HCT116 (cell line): ENCODE measurements at regions not wholly inside any gene's neighbourhood (a gene's known extent, or its start where the extent isn't known, plus 50 kb on each side); places are given as distances from the start of the nearest gene placed in this dataset.

Experiments used
- ATAC-seq: fragments of 200-7000 bp; cut with Tn5 transposase; 2 replicates; pipeline ENCODE4 v1.9.1; 2020; ENCODE audit warnings: mild to moderate bottlenecking, moderate library complexity
- BruUV-seq: library from RNA; stranded (reverse); fragments of 400-500 nt; replicated peaks from 2 replicates; lab custom pipeline; 2021; lab: Mats Ljungman, UMichigan
- CTCF ChIA-PET: fragments of 300-600 bp; sonication (Branson Sonifier 250); formaldehyde crosslinking; loops from one replicate; lab custom pipeline; 2021; ENCODE audit warnings: antibody characterized with exemption; lab: Charles Lee
- POLR2A ChIA-PET: fragments of 300-600, 350-600 bp; sonication (Branson Sonifier 250); formaldehyde crosslinking; loops from one replicate; lab custom pipeline; 2021; ENCODE audit warnings: antibody characterized with exemption; lab: Charles Lee
- RAD21 ChIA-PET, 2 experiments: fragments of 300-600 bp; sonication (Branson Sonifier 250); formaldehyde crosslinking; loops; one replicate each; lab custom pipeline; 2023; ENCODE audit warnings: low total read pairs in 2 of 2; ENCODE audit not compliant: uncharacterized antibody in 2 of 2, unreplicated experiment in 2 of 2, low non-redundant PET in 1 of 2; lab: Charles Lee
- DNase-seq: peaks from one replicate; pipeline ENCODE4 v3.0.0-alpha.2; 2010; ENCODE audit warnings: low read depth, low spot score
- H2AFZ ChIP-seq: fragments of 200-600 bp; shearing (Covaris generic), sonication (generic); 2 replicates; pipeline ENCODE4 v1.6.1; 2017; ENCODE audit warnings: low read depth, mixed run types, mixed read lengths, antibody characterized with exemption, low read length; ENCODE audit not compliant: poor library complexity, severe bottlenecking
- H3K27ac ChIP-seq: 2 replicates; pipeline ENCODE4 v1.5.1; 2012; ENCODE audit warnings: low read depth, low read length
- H3K27me3 ChIP-seq: fragments of 200-600 bp; sonication (generic); 2 replicates; pipeline ENCODE4 v1.6.1; 2016; ENCODE audit warnings: mixed run types, low read length, mixed read lengths; ENCODE audit not compliant: insufficient read depth
- H3K36me3 ChIP-seq, 2 experiments: fragments of 200-500 bp in 1 of 2; fragments of 200-600 bp in 1 of 2; sonication (Bioruptor generic) in 1 of 2; sonication (generic) in 1 of 2; 2 replicates each; pipeline versions ENCODE4 v1.5.1 to v1.6.1; 2014 to 2016; ENCODE audit warnings: low read length in 2 of 2, inconsistent platforms in 1 of 2, mixed read lengths in 1 of 2, mixed run types in 1 of 2; ENCODE audit not compliant: insufficient read depth in 2 of 2, control insufficient read depth in 1 of 2
- H3K4me1 ChIP-seq, 2 experiments: fragments of 200-600 bp in 1 of 2; sonication (generic) in 1 of 2; 2 replicates each; pipeline versions ENCODE4 v1.5.1 to v1.6.1; 2012 to 2017; ENCODE audit warnings: low read length in 2 of 2, inconsistent platforms in 1 of 2, mild to moderate bottlenecking in 1 of 2, mixed read lengths in 1 of 2, mixed run types in 1 of 2, moderate library complexity in 1 of 2; ENCODE audit not compliant: insufficient read depth in 2 of 2, control insufficient read depth in 1 of 2
- H3K4me2 ChIP-seq: fragments of 200-600 bp; sonication (generic); 2 replicates; pipeline ENCODE4 v1.6.1; 2017; ENCODE audit warnings: mixed run types, low read length, mixed read lengths
- H3K4me3 ChIP-seq, 2 experiments: fragments of 200-600 bp in 1 of 2; sonication (generic) in 1 of 2; replicated peaks in 1 of 2; 2 replicates each; pipeline ENCODE4 v1.5.1; 2011 to 2016; ENCODE audit warnings: low read length in 2 of 2, control low read depth in 1 of 2, low read depth in 1 of 2, mild to moderate bottlenecking in 1 of 2, mixed read lengths in 1 of 2, mixed run types in 1 of 2
- H3K79me2 ChIP-seq: fragments of 200-600 bp; sonication (generic); 2 replicates; pipeline ENCODE4 v1.6.1; 2017; ENCODE audit warnings: mild to moderate bottlenecking, mixed run types, low read length, moderate library complexity, mixed read lengths; ENCODE audit not compliant: insufficient read depth
- H3K9ac ChIP-seq: fragments of 200-600 bp; sonication (generic); 2 replicates; pipeline ENCODE4 v1.6.1; 2016; ENCODE audit warnings: low read length, mixed read lengths
- H3K9me2 ChIP-seq: fragments of 200-600 bp; sonication (generic), shearing (Covaris generic); 2 replicates; pipeline ENCODE4 v1.6.1; 2017; ENCODE audit warnings: mixed run types, mild to moderate bottlenecking, moderate library complexity; ENCODE audit not compliant: insufficient read depth
- H3K9me3 ChIP-seq, 2 experiments: fragments of 200-500 bp in 1 of 2; fragments of 200-600 bp in 1 of 2; sonication (Bioruptor generic) in 1 of 2; sonication (generic) in 1 of 2; 2 replicates each; pipeline ENCODE4 v1.6.1; 2014 to 2017; ENCODE audit warnings: low read length in 2 of 2, mixed read lengths in 2 of 2, inconsistent platforms in 1 of 2, low read depth in 1 of 2, mild to moderate bottlenecking in 1 of 2, mixed run types in 1 of 2, moderate library complexity in 1 of 2; ENCODE audit not compliant: control insufficient read depth in 1 of 2, insufficient read depth in 1 of 2
- H4K20me1 ChIP-seq: fragments of 200-600 bp; sonication (generic), shearing (Covaris generic); 2 replicates; pipeline ENCODE4 v1.6.1; 2017; ENCODE audit warnings: mixed run types, mild to moderate bottlenecking, moderate library complexity; ENCODE audit not compliant: insufficient read depth
- ATF3 ChIP-seq: IDR thresholded peaks from 2 replicates; pipeline ENCODE4 v1.6.1; 2012
- CBX3 ChIP-seq: IDR thresholded peaks from 2 replicates; pipeline ENCODE4 v1.6.1; 2012; ENCODE audit warnings: low read depth
- CEBPB ChIP-seq: IDR thresholded peaks from 2 replicates; pipeline ENCODE4 v1.6.1; 2012; ENCODE audit warnings: low read depth
- EGR1 ChIP-seq: IDR thresholded peaks from 2 replicates; pipeline ENCODE4 v1.6.1; 2012; ENCODE audit warnings: low read depth
- ELF1 ChIP-seq: IDR thresholded peaks from 2 replicates; pipeline ENCODE4 v1.6.1; 2012; ENCODE audit warnings: low read depth, borderline replicate concordance
- EZH2 ChIP-seq: fragments of 200-600 bp; sonication (generic); IDR thresholded peaks from 2 replicates; pipeline ENCODE4 v1.6.1; 2017; ENCODE audit warnings: antibody characterized with exemption, mixed run types
- EZH2phosphoT487 ChIP-seq: fragments of 200-600 bp; IDR thresholded peaks from 2 replicates; pipeline ENCODE4 v1.6.1; 2018; ENCODE audit warnings: antibody characterized with exemption, borderline replicate concordance
- JUND ChIP-seq: IDR thresholded peaks from 2 replicates; pipeline ENCODE4 v1.6.1; 2012
- MAX ChIP-seq: IDR thresholded peaks from 2 replicates; pipeline ENCODE4 v1.6.1; 2012
- POLR2A ChIP-seq: IDR thresholded peaks from 2 replicates; pipeline ENCODE4 v1.7.0; 2011; ENCODE audit warnings: borderline replicate concordance; ENCODE audit not compliant: insufficient read depth, insufficient read length; ENCODE audit errors: extremely low read depth
- POLR2AphosphoS5 ChIP-seq: IDR thresholded peaks from 2 replicates; pipeline ENCODE4 v1.6.1; 2011; ENCODE audit warnings: mild to moderate bottlenecking, low read depth, low read length, moderate library complexity
- RAD21 ChIP-seq: IDR thresholded peaks from 2 replicates; pipeline ENCODE4 v1.6.1; 2012; ENCODE audit warnings: low read depth, mild to moderate bottlenecking
- SP1 ChIP-seq: IDR thresholded peaks from 2 replicates; pipeline ENCODE4 v1.6.1; 2012; ENCODE audit warnings: low read depth
- SRF ChIP-seq: IDR thresholded peaks from 2 replicates; pipeline ENCODE4 v1.6.1; 2012; ENCODE audit warnings: low read depth
- TCF7L2 ChIP-seq: IDR thresholded peaks from 2 replicates; pipeline ENCODE4 v1.7.0; 2011; ENCODE audit warnings: borderline replicate concordance, inconsistent platforms; ENCODE audit not compliant: insufficient read depth, insufficient read length; ENCODE audit errors: extremely low read depth
- YY1 ChIP-seq: IDR thresholded peaks from 2 replicates; pipeline ENCODE4 v1.6.1; 2011; ENCODE audit warnings: low read length, low read depth, moderate library complexity, mild to moderate bottlenecking; ENCODE audit not compliant: insufficient replicate concordance; ENCODE audit errors: extremely low read depth
- ZBTB33 ChIP-seq: IDR thresholded peaks from 2 replicates; pipeline ENCODE4 v1.6.1; 2011; ENCODE audit warnings: mild to moderate bottlenecking, low read length, moderate library complexity; ENCODE audit not compliant: insufficient replicate concordance; ENCODE audit errors: extremely low read depth
- ZFX ChIP-seq: fragments of 450-650 bp; IDR thresholded peaks from 2 replicates; pipeline ENCODE4 v1.6.1; 2017
- ZNF274 ChIP-seq: fragments of 200-500 bp; sonication (Bioruptor generic); IDR thresholded peaks from 2 replicates; pipeline ENCODE4 v1.6.1; 2014; ENCODE audit warnings: mild to moderate bottlenecking, low read depth, low read length, inconsistent platforms
- intact Hi-C: fragments of 100-400 bp; cut with micrococcal nuclease; formaldehyde crosslinking; loops from 2 replicates; pipeline ENCODE4 v1.10.0; 2022

- CTCF ChIA-PET = no interaction called here
- intact Hi-C loops = no loop called here
- POLR2A ChIA-PET = no interaction called here
- H3K9me3 ChIP-seq = peaks cover 0 to 4% of the 10 kb centered on the region in 2 experiments; a peak in 1 of 4 replicates
- H2AFZ ChIP-seq = no peak overlapping the region
- H3K4me1 ChIP-seq = no peaks in the 10 kb centered on the region
- no peaks in the 10 kb centered on the region for H3K27me3 ChIP-seq
- BruUV-seq = no TSS peak
- H3K79me2 ChIP-seq = no peaks in the 10 kb centered on the region
- no peak overlapping the region for H3K4me2 ChIP-seq
- TF ChIP-seq EGR1 (no peak), CEBPB (no peak), RAD21 (no peak), JUND (no peak), SP1 (no peak), POLR2AphosphoS5 (no peak), ZFX (no peak), YY1 (no peak), POLR2A (no peak), ATF3 (no peak), ZNF274 (no peak), TCF7L2 (no peak), SRF (no peak), CBX3 (no peak), EZH2 (no peak)
- no peaks in the 10 kb centered on the region for H3K9me2 ChIP-seq
- H3K4me3 ChIP-seq = no peak overlapping the region
- H4K20me1 ChIP-seq = no peaks in the 10 kb centered on the region
- no peaks in the 10 kb centered on the region for H3K36me3 ChIP-seq
- DNase-seq = no peak
- H3K9ac ChIP-seq = no peak overlapping the region
- RAD21 ChIA-PET = no interaction called here
- H3K27ac ChIP-seq = no peak overlapping the region
- ATAC-seq = no peak
Measured at GRCh38 chr9:13804532-13804931, 509.4 kb downstream of the NFIB start.

GRCh38 chr9:13800776-13801175 lies 513.2 kb downstream of the NFIB start:
- no peaks in the 10 kb centered on the region for H3K27me3 ChIP-seq
- H3K9me3 ChIP-seq = peaks cover 0 to 3% of the 10 kb centered on the region in 2 experiments; a peak in 1 of 4 replicates
- no peak overlapping the region for H3K9ac ChIP-seq
- H3K9me2 ChIP-seq = no peaks in the 10 kb centered on the region
- H3K4me1 ChIP-seq = no peaks in the 10 kb centered on the region
- POLR2A ChIA-PET = no interaction called here
- H2AFZ ChIP-seq = no peak overlapping the region
- no peaks in the 10 kb centered on the region for H3K79me2 ChIP-seq
- ATAC-seq (no peak), DNase-seq (no peak)
- H3K4me2 ChIP-seq = no peak overlapping the region
- no peak overlapping the region for H3K27ac ChIP-seq
- no TSS peak for BruUV-seq
- CTCF ChIA-PET = no interaction called here
- no peaks in the 10 kb centered on the region for H3K36me3 ChIP-seq
- no peak overlapping the region for H3K4me3 ChIP-seq
- intact Hi-C loops = no loop called here
- RAD21 ChIA-PET = no interaction called here
- H4K20me1 ChIP-seq = no peaks in the 10 kb centered on the region
- TF ChIP-seq ATF3 (no peak), MAX (no peak), POLR2A (no peak), ZBTB33 (no peak), POLR2AphosphoS5 (no peak), EZH2phosphoT487 (no peak), RAD21 (no peak), ELF1 (no peak)
